Karpas-422 (cell line): ENCODE measurements at regions not wholly inside any gene's neighbourhood (a gene's known extent, or its start where the extent isn't known, plus 50 kb on each side); places are given as distances from the start of the nearest gene placed in this dataset.
A peak's percentile ranks its signal among the peaks of the same experiment; 100 is the strongest.

Source experiments
- DNase-seq: peaks from one replicate; pipeline ENCODE4 v3.0.0-alpha.2; 2015
- H2AFZ ChIP-seq: fragments of 200-600 bp; sonication (generic); 2 replicates; pipeline ENCODE4 v1.6.1; 2014; ENCODE audit warnings: antibody characterized with exemption, low read length, mixed read lengths
- H3K27ac ChIP-seq: fragments of 200-600 bp; sonication (generic); 2 replicates; pipeline ENCODE4 v1.5.1; 2014; ENCODE audit warnings: mild to moderate bottlenecking, low read length, moderate library complexity
- H3K27me3 ChIP-seq: fragments of 200-600 bp; sonication (generic); 2 replicates; pipeline ENCODE4 v1.6.1; 2014; ENCODE audit warnings: low read length, mixed read lengths
- H3K36me3 ChIP-seq: fragments of 200-600 bp; sonication (generic); 2 replicates; pipeline ENCODE4 v1.6.1; 2014; ENCODE audit warnings: low read length, mixed read lengths; ENCODE audit not compliant: insufficient read depth
- H3K4me1 ChIP-seq: fragments of 200-600 bp; sonication (generic); 2 replicates; pipeline ENCODE4 v1.6.1; 2014; ENCODE audit warnings: mild to moderate bottlenecking, low read length, mixed read lengths
- H3K4me2 ChIP-seq: fragments of 200-600 bp; sonication (generic); 2 replicates; pipeline ENCODE4 v1.6.1; 2014; ENCODE audit warnings: low read length, low read depth, mild to moderate bottlenecking; ENCODE audit not compliant: poor library complexity, severe bottlenecking
- H3K4me3 ChIP-seq: fragments of 200-600 bp; sonication (generic); 2 replicates; pipeline ENCODE4 v1.5.1; 2014; ENCODE audit warnings: mild to moderate bottlenecking, antibody characterized with exemption, low read length, mixed read lengths
- H3K79me2 ChIP-seq: fragments of 200-600 bp; sonication (generic); 2 replicates; pipeline ENCODE4 v1.6.1; 2014; ENCODE audit warnings: mild to moderate bottlenecking, low read length, mixed read lengths
- H3K9ac ChIP-seq: fragments of 200-600 bp; sonication (generic); 2 replicates; pipeline ENCODE4 v1.6.0; 2014; ENCODE audit warnings: low read length
- H3K9me2 ChIP-seq: fragments of 200-600 bp; sonication (generic), shearing (Covaris generic); replicated peaks from 2 replicates; pipeline ENCODE4 v1.6.0; 2014; ENCODE audit warnings: mild to moderate bottlenecking, low read length, moderate library complexity; ENCODE audit not compliant: insufficient read depth
- H3K9me3 ChIP-seq: fragments of 300-700, 200-600 bp; sonication (generic); 2 replicates; pipeline ENCODE4 v1.6.1; 2014; ENCODE audit warnings: low read length, mixed read lengths
- H4K20me1 ChIP-seq: fragments of 200-600 bp; sonication (generic); 2 replicates; pipeline ENCODE4 v1.6.1; 2014; ENCODE audit warnings: mild to moderate bottlenecking, antibody characterized with exemption, low read length, low read depth; ENCODE audit not compliant: insufficient read depth

DNA sequence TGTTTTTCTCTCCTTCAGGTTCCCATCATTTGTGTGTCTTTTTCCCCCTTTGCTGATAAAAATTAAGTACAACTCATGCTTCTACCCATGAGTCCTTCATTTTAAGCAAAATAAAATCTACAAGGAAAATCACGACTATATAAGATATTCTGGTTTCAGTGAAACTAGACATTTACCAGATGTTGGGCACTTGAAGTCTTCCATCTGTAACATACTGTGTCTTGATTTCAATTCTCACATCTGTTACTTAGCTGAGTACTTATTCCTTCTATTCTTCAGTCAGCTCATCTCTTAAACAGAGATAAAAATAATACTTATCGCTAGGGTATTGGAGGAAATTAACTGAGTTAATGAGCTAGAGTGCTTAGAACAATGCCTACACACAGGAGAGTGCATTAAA, 893.0 kb upstream of the SOX9 start:
- H3K9me2 ChIP-seq: no peaks in the 10 kb centered on the region
- DNase-seq: no peak
- no peaks in the 10 kb centered on the region for H3K9me3 ChIP-seq
- H3K4me2 ChIP-seq: no peak overlapping the region
- no peaks in the 10 kb centered on the region for H3K79me2 ChIP-seq
- H3K9ac ChIP-seq: no peak overlapping the region
- H3K4me1 ChIP-seq: no peaks in the 10 kb centered on the region
- H4K20me1 ChIP-seq: no peaks in the 10 kb centered on the region
- H3K27me3 ChIP-seq: no peaks in the 10 kb centered on the region
- H2AFZ ChIP-seq: no peak overlapping the region
- H3K4me3 ChIP-seq: no peak overlapping the region
- no peak overlapping the region for H3K27ac ChIP-seq
- no peaks in the 10 kb centered on the region for H3K36me3 ChIP-seq

DNA sequence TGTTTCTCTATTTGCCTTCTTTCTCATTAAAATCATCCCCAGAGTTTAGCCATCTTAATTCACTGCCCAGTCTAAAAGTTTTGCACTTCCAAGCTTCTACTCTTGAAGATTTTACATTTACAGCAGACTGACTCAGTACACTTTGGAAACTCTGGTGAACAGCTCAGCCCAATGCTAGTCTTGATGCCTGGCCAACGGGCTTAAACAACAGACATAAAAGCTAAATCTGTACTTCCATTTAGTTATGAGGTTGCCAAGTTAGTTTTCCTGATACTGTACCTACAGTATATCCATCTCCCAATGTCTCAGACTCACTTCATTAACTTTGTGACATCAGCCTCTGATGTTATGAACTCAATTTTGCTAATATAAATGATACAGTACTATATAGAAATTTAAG, 891.8 kb upstream of the SOX9 start:
- Histone ChIP-seq H4K20me1 (no peaks in the 10 kb centered on the region), H3K27ac (no peak overlapping the region), H3K36me3 (no peaks in the 10 kb centered on the region), H3K79me2 (no peaks in the 10 kb centered on the region), H3K4me1 (no peaks in the 10 kb centered on the region), H3K9me2 (no peaks in the 10 kb centered on the region), H3K9me3 (no peaks in the 10 kb centered on the region), H3K27me3 (no peaks in the 10 kb centered on the region), H3K4me3 (no peak overlapping the region), H3K9ac (no peak overlapping the region), H2AFZ (no peak overlapping the region), H3K4me2 (no peak overlapping the region)
- DNase-seq: no peak

GRCh38 chr17:71232801-71233559, 887.8 kb upstream of the SOX9 start:
- Histone ChIP-seq H3K4me2 (no peak overlapping the region), H3K79me2 (no peaks in the 10 kb centered on the region), H3K9ac (no peak overlapping the region), H3K27ac (no peak overlapping the region), H3K27me3 (no peaks in the 10 kb centered on the region), H3K4me1 (no peaks in the 10 kb centered on the region), H4K20me1 (no peaks in the 10 kb centered on the region), H3K9me2 (no peaks in the 10 kb centered on the region), H3K9me3 (no peaks in the 10 kb centered on the region), H2AFZ (no peak overlapping the region), H3K4me3 (no peak overlapping the region), H3K36me3 (no peaks in the 10 kb centered on the region)
- DNase-seq: no peak

DNA sequence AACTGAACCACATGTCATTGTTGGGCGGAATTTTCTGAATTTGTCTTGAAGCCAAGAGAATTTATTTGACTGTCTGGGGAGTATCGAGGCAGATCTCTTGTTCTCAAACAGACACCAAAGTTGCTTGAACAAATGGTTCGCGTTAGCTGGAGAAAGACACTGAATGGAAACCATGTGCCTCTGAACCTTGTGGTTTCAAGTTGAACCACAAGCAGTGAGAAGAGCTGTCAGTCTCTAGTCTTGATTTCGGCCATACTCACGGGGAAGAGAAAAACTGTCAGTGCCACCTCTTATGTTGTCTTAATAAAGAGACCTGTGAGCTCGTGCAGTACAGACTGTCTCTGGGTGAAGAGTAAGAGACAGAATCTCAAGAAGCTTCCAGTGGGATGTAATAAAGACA, 886.5 kb upstream of the SOX9 start:
- Histone ChIP-seq H3K4me3 (no peak overlapping the region), H4K20me1 (no peaks in the 10 kb centered on the region), H3K9me3 (no peaks in the 10 kb centered on the region), H3K27me3 (no peaks in the 10 kb centered on the region), H3K79me2 (no peaks in the 10 kb centered on the region), H3K36me3 (no peaks in the 10 kb centered on the region), H3K27ac (no peak overlapping the region), H3K9me2 (no peaks in the 10 kb centered on the region), H3K9ac (no peak overlapping the region), H2AFZ (no peak overlapping the region), H3K4me1 (no peaks in the 10 kb centered on the region), H3K4me2 (no peak overlapping the region)
- DNase-seq: no peak

DNA sequence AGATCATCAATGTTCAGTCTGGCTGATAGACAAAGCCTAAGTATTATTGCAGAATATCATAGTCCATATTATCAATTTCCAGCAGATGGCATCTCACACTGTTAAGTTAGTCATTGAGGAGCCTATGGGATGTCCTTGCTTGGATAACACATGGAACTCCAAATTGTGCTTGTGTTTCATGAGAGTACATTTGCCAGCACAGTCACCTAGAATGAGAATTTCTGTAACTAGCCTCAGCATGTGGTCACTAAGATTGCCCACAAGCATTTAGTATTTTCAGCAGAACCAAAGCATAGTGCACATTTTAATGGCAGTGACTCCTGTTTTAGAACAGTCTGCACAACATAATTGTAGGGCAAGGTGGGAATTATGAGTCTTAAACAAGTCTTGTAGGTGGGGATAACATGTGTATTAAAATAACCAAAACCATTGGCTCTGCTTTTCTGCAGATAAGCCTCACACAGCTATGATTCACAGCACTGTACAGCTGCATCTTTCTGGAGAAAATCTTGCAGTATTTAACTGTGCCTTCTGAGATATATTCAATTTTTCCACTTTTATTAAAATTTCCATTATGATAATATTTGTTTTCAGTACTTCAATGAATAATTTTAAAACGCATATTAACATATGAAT, 882.8 kb upstream of the SOX9 start:
- H3K4me1 ChIP-seq: no peaks in the 10 kb centered on the region
- no peak overlapping the region for H3K4me2 ChIP-seq
- no peaks in the 10 kb centered on the region for H3K27me3 ChIP-seq
- no peak overlapping the region for H3K4me3 ChIP-seq
- no peaks in the 10 kb centered on the region for H3K9me2 ChIP-seq
- no peak overlapping the region for H2AFZ ChIP-seq
- no peak overlapping the region for H3K27ac ChIP-seq
- H3K9me3 ChIP-seq: no peaks in the 10 kb centered on the region
- peak; percentile 48 for DNase-seq
- no peaks in the 10 kb centered on the region for H3K79me2 ChIP-seq
- H3K9ac ChIP-seq: no peak overlapping the region
- H3K36me3 ChIP-seq: no peaks in the 10 kb centered on the region
- no peaks in the 10 kb centered on the region for H4K20me1 ChIP-seq

DNA sequence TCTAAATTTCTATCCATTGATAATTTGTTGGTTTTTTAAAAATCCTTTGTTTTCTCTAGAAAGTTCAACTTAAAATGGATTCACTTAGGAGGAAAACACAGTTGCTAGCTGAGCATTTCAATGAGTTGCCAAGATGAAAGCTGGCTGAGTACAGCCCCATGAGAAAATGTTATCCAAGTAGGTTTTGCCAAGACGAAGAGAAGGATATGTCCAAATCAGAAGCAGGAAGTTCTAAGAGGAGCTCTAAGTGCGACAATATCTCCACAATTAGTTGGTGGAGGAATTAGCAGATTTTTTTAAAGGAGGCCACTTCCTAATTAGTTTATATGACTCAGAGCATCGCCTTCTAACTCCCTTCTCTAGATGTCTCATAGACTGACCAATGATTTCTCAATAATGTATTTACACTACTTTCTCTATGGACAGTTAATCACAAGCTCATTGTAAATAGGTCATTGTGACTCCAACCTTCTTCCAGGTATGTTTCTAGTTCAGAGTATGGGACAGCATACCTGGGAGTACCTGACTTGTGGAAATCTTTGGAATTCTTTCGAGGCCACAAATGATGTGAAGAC, 873.3 kb upstream of the SOX9 start:
- no peaks in the 10 kb centered on the region for H3K79me2 ChIP-seq

DNA sequence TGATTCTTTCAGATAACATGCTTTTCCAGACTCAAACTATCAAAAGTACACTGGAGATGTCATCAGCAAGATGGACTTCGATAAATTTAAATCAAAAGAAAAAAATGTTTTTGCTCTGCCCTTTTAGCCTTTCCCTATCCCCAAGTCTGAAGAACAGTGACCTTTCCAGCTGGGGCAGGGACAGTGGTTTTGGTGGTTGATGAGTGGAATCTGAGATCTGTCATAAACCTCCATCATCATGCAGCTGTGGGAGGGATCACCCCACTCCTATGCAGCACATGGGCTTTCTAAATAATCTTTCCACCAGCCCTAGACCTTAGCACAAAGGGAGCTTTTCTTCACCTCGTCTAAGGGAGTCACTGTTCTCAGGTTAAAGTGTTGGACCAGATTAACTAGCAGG, 869.5 kb upstream of the SOX9 start:
- Histone ChIP-seq H3K4me2 (no peak overlapping the region), H3K4me1 (no peaks in the 10 kb centered on the region), H3K9ac (no peak overlapping the region), H2AFZ (no peak overlapping the region), H3K4me3 (no peak overlapping the region), H3K27ac (no peak overlapping the region), H3K36me3 (no peaks in the 10 kb centered on the region), H3K79me2 (no peaks in the 10 kb centered on the region), H3K27me3 (no peaks in the 10 kb centered on the region), H3K9me3 (no peaks in the 10 kb centered on the region), H3K9me2 (no peaks in the 10 kb centered on the region), H4K20me1 (no peaks in the 10 kb centered on the region)
- DNase-seq: no peak

More for the DNA sequence above, 873.3 kb upstream of the SOX9 start:
- Histone ChIP-seq H3K27me3 (no peaks in the 10 kb centered on the region), H2AFZ (no peak overlapping the region), H3K9me2 (no peaks in the 10 kb centered on the region), H3K9ac (no peak overlapping the region), H3K27ac (no peak overlapping the region), H3K4me1 (no peaks in the 10 kb centered on the region), H3K9me3 (no peaks in the 10 kb centered on the region), H3K4me3 (no peak overlapping the region), H3K36me3 (no peaks in the 10 kb centered on the region), H3K4me2 (no peak overlapping the region), H4K20me1 (no peaks in the 10 kb centered on the region)
- DNase-seq: no peak

DNA sequence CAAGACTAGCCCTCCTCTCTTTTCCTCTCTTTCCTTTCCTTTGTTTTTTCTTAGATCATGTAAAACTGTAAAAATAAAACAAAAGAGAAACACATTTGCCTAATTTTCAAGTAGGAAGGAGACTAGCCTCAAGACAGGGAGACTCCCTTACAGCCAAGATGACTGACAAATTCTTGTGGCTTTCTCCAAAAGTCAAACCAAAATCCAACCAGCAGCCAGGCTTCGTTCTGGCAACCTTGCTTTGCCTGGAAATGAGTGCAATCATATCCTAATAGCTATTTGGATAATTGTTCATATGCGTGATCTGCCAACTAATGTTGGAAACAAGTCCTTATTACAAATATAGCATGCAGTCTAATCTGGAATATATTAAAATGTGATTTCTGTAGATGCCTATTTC, 868.9 kb upstream of the SOX9 start:
- no peak overlapping the region for H3K27ac ChIP-seq

More for the DNA sequence above, 868.9 kb upstream of the SOX9 start:
- H3K4me3 ChIP-seq: no peak overlapping the region
- H3K27me3 ChIP-seq: no peaks in the 10 kb centered on the region
- H3K9me3 ChIP-seq: no peaks in the 10 kb centered on the region
- H3K4me2 ChIP-seq: no peak overlapping the region
- H4K20me1 ChIP-seq: no peaks in the 10 kb centered on the region
- H3K9me2 ChIP-seq: no peaks in the 10 kb centered on the region
- H3K79me2 ChIP-seq: no peaks in the 10 kb centered on the region
- H3K9ac ChIP-seq: no peak overlapping the region
- DNase-seq: no peak
- H3K4me1 ChIP-seq: no peaks in the 10 kb centered on the region
- H2AFZ ChIP-seq: no peak overlapping the region
- H3K36me3 ChIP-seq: no peaks in the 10 kb centered on the region
